ENCODE measurements at regions not wholly inside any gene's neighbourhood (a gene's known extent, or its start where the extent isn't known, plus 50 kb on each side); places are given as distances from the start of the nearest gene placed in this dataset.

GRCh38 chr7:133132906-133133305 is 51.0 kb upstream of the CHCHD3 start:
- TF ChIP-seq CTCF (IDR thresholded peaks at IDR 0.05; ENCODE audit: insufficient read depth, low read length, poor library complexity, severe bottlenecking), result no peak
- no peaks in the 10 kb centered on the region for H3K36me3 ChIP-seq (ENCODE audit: control insufficient read depth, insufficient read depth, low read length)
- no peak for DNase-seq (ENCODE audit: low read depth)
- no peak overlapping the region for H3K4me3 ChIP-seq (ENCODE audit: low read depth, low read length)
- H3K27me3 ChIP-seq (ENCODE audit: control insufficient read depth, insufficient read depth, low read length), result no peaks in the 10 kb centered on the region

GRCh38 chr7:133134810-133135209 is 52.9 kb upstream of the CHCHD3 start:
- Histone ChIP-seq H3K36me3 (ENCODE audit: control insufficient read depth, insufficient read depth, low read length) (no peaks in the 10 kb centered on the region), H3K4me3 (ENCODE audit: low read depth, low read length) (no peak overlapping the region), H3K27me3 (ENCODE audit: control insufficient read depth, insufficient read depth, low read length) (no peaks in the 10 kb centered on the region)
- DNase-seq (ENCODE audit: low read depth), result no peak
- no peak for TF ChIP-seq CTCF (IDR thresholded peaks at IDR 0.05; ENCODE audit: insufficient read depth, low read length, poor library complexity, severe bottlenecking)

- Histone ChIP-seq H3K4me3 (ENCODE audit: low read depth, low read length) (no peak overlapping the region), H3K36me3 (ENCODE audit: control insufficient read depth, insufficient read depth, low read length) (no peaks in the 10 kb centered on the region), H3K27me3 (ENCODE audit: control insufficient read depth, insufficient read depth, low read length) (no peaks in the 10 kb centered on the region)
- TF ChIP-seq CTCF (IDR thresholded peaks at IDR 0.05; ENCODE audit: insufficient read depth, low read length, poor library complexity, severe bottlenecking), result no peak
- DNase-seq (ENCODE audit: low read depth), result no peak
These were observed 53.6 kb upstream of the CHCHD3 start for GRCh38 chr7:133135451-133135850.

GRCh38 chr7:133139350-133139749 is 57.5 kb upstream of the CHCHD3 start:
- no peak overlapping the region for H3K4me3 ChIP-seq (ENCODE audit: low read depth, low read length)
- no peaks in the 10 kb centered on the region for H3K27me3 ChIP-seq (ENCODE audit: control insufficient read depth, insufficient read depth, low read length)
- peak; percentile 49 for TF ChIP-seq CTCF (IDR thresholded peaks at IDR 0.05; ENCODE audit: insufficient read depth, low read length, poor library complexity, severe bottlenecking)
- DNase-seq (ENCODE audit: low read depth), result peak; percentile 14
- no peaks in the 10 kb centered on the region for H3K36me3 ChIP-seq (ENCODE audit: control insufficient read depth, insufficient read depth, low read length)

GRCh38 chr7:133139801-133140200 is 57.9 kb upstream of the CHCHD3 start:
- DNase-seq (ENCODE audit: low read depth), result no peak
- no peak for TF ChIP-seq CTCF (IDR thresholded peaks at IDR 0.05; ENCODE audit: insufficient read depth, low read length, poor library complexity, severe bottlenecking)
- Histone ChIP-seq H3K27me3 (ENCODE audit: control insufficient read depth, insufficient read depth, low read length) (no peaks in the 10 kb centered on the region), H3K4me3 (ENCODE audit: low read depth, low read length) (no peak overlapping the region), H3K36me3 (ENCODE audit: control insufficient read depth, insufficient read depth, low read length) (no peaks in the 10 kb centered on the region)

- TF ChIP-seq CTCF (IDR thresholded peaks at IDR 0.05; ENCODE audit: insufficient read depth, low read length, poor library complexity, severe bottlenecking), result no peak
These were observed 59.2 kb upstream of the CHCHD3 start for GRCh38 chr7:133140994-133141595.

More at GRCh38 chr7:133140994-133141595, 59.2 kb upstream of the CHCHD3 start:
- H3K27me3 ChIP-seq (ENCODE audit: control insufficient read depth, insufficient read depth, low read length), result no peaks in the 10 kb centered on the region
- no peak for DNase-seq (ENCODE audit: low read depth)
- H3K36me3 ChIP-seq (ENCODE audit: control insufficient read depth, insufficient read depth, low read length), result no peaks in the 10 kb centered on the region
- H3K4me3 ChIP-seq (ENCODE audit: low read depth, low read length), result no peak overlapping the region
